Activated CD8-positive, alpha-beta T cell treated with anti-CD3 and anti-CD28 coated beads for 36 hours (primary cell): ENCODE measurements at regions not wholly inside any gene's neighbourhood (a gene's known extent, or its start where the extent isn't known, plus 50 kb on each side); places are given as distances from the start of the nearest gene placed in this dataset.

ENCODE experiments used
- ATAC-seq: fragments of 200-7000 bp; cut with Tn5 transposase; one replicate; pipeline ENCODE4 v1.10.0; 2021; ENCODE audit warnings: mild to moderate bottlenecking, moderate library complexity
- CTCF ChIA-PET: fragments of 350-600 bp; sonication (Branson Sonifier 250); formaldehyde crosslinking; loops from one replicate; lab custom pipeline; 2021; ENCODE audit warnings: antibody characterized with exemption; lab: Charles Lee
- POLR2A ChIA-PET: fragments of 350-600 bp; sonication (Branson Sonifier 250); formaldehyde crosslinking; loops from one replicate; lab custom pipeline; 2021; ENCODE audit warnings: antibody characterized with exemption; lab: Charles Lee
- DNase-seq: peaks from one replicate; pipeline ENCODE4 v3.0.0-alpha.2; 2020
- H3K27ac Mint-ChIP-seq: one replicate; pipeline ENCODE4 v1.8.0; 2021; ENCODE audit warnings: mild to moderate bottlenecking, mixed read lengths
- H3K27me3 Mint-ChIP-seq: one replicate; pipeline ENCODE4 v1.8.0; 2021; ENCODE audit warnings: mixed read lengths
- H3K36me3 Mint-ChIP-seq: one replicate; pipeline ENCODE4 v1.8.0; 2021; ENCODE audit warnings: low read depth, mixed read lengths
- H3K4me1 Mint-ChIP-seq: one replicate; pipeline ENCODE4 v1.8.0; 2021; ENCODE audit warnings: low read depth, mixed read lengths
- H3K4me3 Mint-ChIP-seq: one replicate; pipeline ENCODE4 v1.8.0; 2021; ENCODE audit warnings: mild to moderate bottlenecking, moderate library complexity, mixed read lengths
- H3K9me3 Mint-ChIP-seq: one replicate; pipeline ENCODE4 v1.8.0; 2021; ENCODE audit warnings: mixed read lengths
- CTCF ChIP-seq: fragments of 200-600 bp; IDR thresholded peaks from one replicate; pipeline ENCODE4 v1.8.0; 2022; ENCODE audit warnings: antibody characterized with exemption, mild to moderate bottlenecking
- intact Hi-C: fragments of 100-400 bp; cut with micrococcal nuclease; formaldehyde crosslinking; loops from one replicate; pipeline ENCODE4 v1.10.0; 2022

- ATAC-seq, result no peak
- Mint-ChIP-seq H3K27me3 (no peaks in the 10 kb centered on the region), H3K4me1 (peaks cover 6% of the 10 kb centered on the region), H3K4me3 (no peak overlapping the region), H3K9me3 (no peaks in the 10 kb centered on the region), H3K27ac (no peak overlapping the region), H3K36me3 (no peaks in the 10 kb centered on the region)
- TF ChIP-seq CTCF, result no peak
- POLR2A ChIA-PET, result no interaction called here
- intact Hi-C loops, result no loop called here
- DNase-seq, result no peak
- CTCF ChIA-PET, result no interaction called here
Observed at GRCh38 chr1:101101360-101101759, 75.8 kb upstream of the DPH5 start.

- ChIA-PET CTCF (no interaction called here), POLR2A (interaction anchor here (0.7 kb wide), 1 partner anchor 144 kb away, joined by 3 read pairs; no protein-coding TSS in a partner anchor)
- no peak overlapping the region for H3K4me3 Mint-ChIP-seq
- ATAC-seq, result no peak
- no peak overlapping the region for H3K27ac Mint-ChIP-seq
- no peak for DNase-seq
- TF ChIP-seq CTCF, result no peak
- H3K36me3 Mint-ChIP-seq, result no peaks in the 10 kb centered on the region
- peaks cover 6% of the 10 kb centered on the region for H3K4me1 Mint-ChIP-seq
- intact Hi-C loops, result no loop called here
- H3K27me3 Mint-ChIP-seq, result no peaks in the 10 kb centered on the region
- no peaks in the 10 kb centered on the region for H3K9me3 Mint-ChIP-seq
Observed at GRCh38 chr1:101100674-101101073, 75.1 kb upstream of the DPH5 start.

DNA sequence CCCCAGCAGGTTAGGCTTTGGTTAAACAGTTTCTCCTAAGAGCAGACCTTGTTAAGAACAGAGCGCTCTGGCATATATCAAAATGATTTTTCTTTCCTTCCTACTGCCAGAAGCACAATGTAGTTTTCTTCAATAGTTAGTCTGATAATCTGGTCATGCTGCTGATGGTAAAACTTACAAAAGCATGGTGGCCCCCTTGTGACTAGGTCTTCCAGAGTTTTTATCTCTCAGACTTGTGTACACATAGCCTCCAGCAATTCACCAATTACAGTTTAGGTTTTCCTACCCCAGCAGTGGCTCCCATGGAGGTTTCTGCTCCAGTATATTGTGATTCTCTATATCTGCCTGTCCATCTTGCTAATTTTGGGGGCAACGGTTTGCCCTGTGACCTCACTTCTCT is 73.3 kb upstream of the DPH5 start:
- ChIA-PET POLR2A (no interaction called here), CTCF (interaction anchor here (1.5 to 1.6 kb wide), 2 partner anchors 9 to 11 kb away, joined by 3 to 4 read pairs; no protein-coding TSS in a partner anchor)
- Mint-ChIP-seq H3K4me3 (no peak overlapping the region), H3K27me3 (no peaks in the 10 kb centered on the region), H3K4me1 (peaks cover 6% of the 10 kb centered on the region), H3K9me3 (no peaks in the 10 kb centered on the region), H3K27ac (no peak overlapping the region), H3K36me3 (no peaks in the 10 kb centered on the region)
- no peak for ATAC-seq
- no peak for TF ChIP-seq CTCF
- intact Hi-C loops, result no loop called here
- DNase-seq, result no peak

DNA sequence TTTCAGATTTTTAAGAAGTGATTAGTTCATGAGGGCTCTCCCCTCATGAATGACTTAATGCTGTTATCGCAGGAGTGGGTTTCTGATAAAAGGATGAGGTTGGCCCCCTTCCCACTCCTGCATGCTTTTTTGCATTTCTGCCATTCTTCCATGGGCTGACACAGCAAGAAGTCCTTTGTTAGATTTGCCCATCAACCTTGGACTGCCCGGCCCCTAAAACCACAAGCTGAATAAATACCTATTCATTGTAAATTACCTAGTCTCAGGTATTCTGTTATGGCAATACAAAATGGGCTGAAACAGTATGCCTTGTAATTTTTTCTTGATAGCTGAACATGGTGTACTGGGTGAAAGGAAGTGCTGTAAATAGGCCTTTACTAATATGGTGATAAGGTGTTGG is 72.7 kb upstream of the DPH5 start:
- ChIA-PET POLR2A (no interaction called here), CTCF (interaction anchor here (1.5 to 1.6 kb wide), 2 partner anchors 9 to 10 kb away, joined by 3 to 4 read pairs; no protein-coding TSS in a partner anchor)
- intact Hi-C loops, result no loop called here
- Mint-ChIP-seq H3K4me3 (no peak overlapping the region), H3K4me1 (peaks cover 6% of the 10 kb centered on the region), H3K27ac (no peak overlapping the region), H3K27me3 (no peaks in the 10 kb centered on the region), H3K36me3 (no peaks in the 10 kb centered on the region), H3K9me3 (no peaks in the 10 kb centered on the region)
- DNase-seq (no peak), ATAC-seq (no peak)
- no peak for TF ChIP-seq CTCF

- CTCF ChIA-PET, result interaction anchor here (1.0 to 1.3 kb wide), 2 partner anchors 9 to 38 kb away, joined by 3 to 4 read pairs; no protein-coding TSS in a partner anchor
- H3K9me3 Mint-ChIP-seq, result peaks cover 2% of the 10 kb centered on the region
- intact Hi-C loops, result no loop called here
- POLR2A ChIA-PET, result interaction anchor here (0.7 kb wide), 1 partner anchor 63 kb away, joined by 3 read pairs; no protein-coding TSS in a partner anchor
- no peak overlapping the region for H3K27ac Mint-ChIP-seq
- peaks cover 21% of the 10 kb centered on the region for H3K36me3 Mint-ChIP-seq
- no peaks in the 10 kb centered on the region for H3K27me3 Mint-ChIP-seq
- no peak overlapping the region for H3K4me3 Mint-ChIP-seq
- DNase-seq, result no peak
- peaks cover 26% of the 10 kb centered on the region for H3K4me1 Mint-ChIP-seq
- TF ChIP-seq CTCF, result no peak
- no peak for ATAC-seq
Observed at GRCh38 chr1:101089613-101090338, 64.2 kb upstream of the DPH5 start.
